ENCODE measurements at regions not wholly inside any gene's neighbourhood (a gene's known extent, or its start where the extent isn't known, plus 50 kb on each side); places are given as distances from the start of the nearest gene placed in this dataset.

GRCh38 chr2:12970861-12971260 lies 254.1 kb downstream of the TRIB2 start:
- H3K4me2 ChIP-seq (ENCODE audit: low read length), result no peak overlapping the region
- H3K4me1 ChIP-seq, result no peaks in the 10 kb centered on the region
- TF ChIP-seq CTCF (IDR thresholded peaks at IDR 0.05), result no peak
- H3K27ac ChIP-seq, result no peak overlapping the region
- no peak overlapping the region for H2AFZ ChIP-seq
- H3K79me2 ChIP-seq, result no peaks in the 10 kb centered on the region
- no peak overlapping the region for H3K9ac ChIP-seq
- no peaks in the 10 kb centered on the region for H3K27me3 ChIP-seq (ENCODE audit: control insufficient read depth, insufficient read depth, low read length)
- no peaks in the 10 kb centered on the region for H3K36me3 ChIP-seq (ENCODE audit: control insufficient read depth, insufficient read depth, low read length)
- H3K4me3 ChIP-seq (ENCODE audit: low read depth, low read length), result no peak overlapping the region
- no peaks in the 10 kb centered on the region for H3K9me3 ChIP-seq (ENCODE audit: control insufficient read depth, low read length)

- TF ChIP-seq CTCF (IDR thresholded peaks at IDR 0.05), result no peak
- Histone ChIP-seq H3K4me1 (no peaks in the 10 kb centered on the region), H3K27ac (no peak overlapping the region), H3K9ac (no peak overlapping the region), H3K36me3 (ENCODE audit: control insufficient read depth, insufficient read depth, low read length) (no peaks in the 10 kb centered on the region), H3K79me2 (no peaks in the 10 kb centered on the region), H3K9me3 (ENCODE audit: control insufficient read depth, low read length) (no peaks in the 10 kb centered on the region), H3K4me2 (ENCODE audit: low read length) (no peak overlapping the region), H3K4me3 (ENCODE audit: low read depth, low read length) (no peak overlapping the region), H3K27me3 (ENCODE audit: control insufficient read depth, insufficient read depth, low read length) (no peaks in the 10 kb centered on the region), H2AFZ (no peak overlapping the region)
Observed at GRCh38 chr2:12971581-12972365, 255.0 kb downstream of the TRIB2 start.

GRCh38 chr2:12978066-12978835 lies 261.5 kb downstream of the TRIB2 start:
- Histone ChIP-seq H3K9me3 (ENCODE audit: control insufficient read depth, low read length) (no peaks in the 10 kb centered on the region), H3K27me3 (ENCODE audit: control insufficient read depth, insufficient read depth, low read length) (no peaks in the 10 kb centered on the region), H3K4me3 (ENCODE audit: low read depth, low read length) (no peak overlapping the region), H3K9ac (no peak overlapping the region), H3K36me3 (ENCODE audit: control insufficient read depth, insufficient read depth, low read length) (no peaks in the 10 kb centered on the region), H2AFZ (no peak overlapping the region), H3K4me1 (no peaks in the 10 kb centered on the region), H3K79me2 (no peaks in the 10 kb centered on the region), H3K4me2 (ENCODE audit: low read length) (no peak overlapping the region), H3K27ac (no peak overlapping the region)
- TF ChIP-seq CTCF (IDR thresholded peaks at IDR 0.05), result no peak

GRCh38 chr2:12979066-12979465 lies 262.3 kb downstream of the TRIB2 start:
- no peak overlapping the region for H3K4me3 ChIP-seq (ENCODE audit: low read depth, low read length)
- no peak overlapping the region for H3K4me2 ChIP-seq (ENCODE audit: low read length)
- no peaks in the 10 kb centered on the region for H3K27me3 ChIP-seq (ENCODE audit: control insufficient read depth, insufficient read depth, low read length)
- no peak overlapping the region for H3K27ac ChIP-seq
- no peak overlapping the region for H2AFZ ChIP-seq
- no peaks in the 10 kb centered on the region for H3K36me3 ChIP-seq (ENCODE audit: control insufficient read depth, insufficient read depth, low read length)
- no peak overlapping the region for H3K9ac ChIP-seq
- H3K9me3 ChIP-seq (ENCODE audit: control insufficient read depth, low read length), result no peaks in the 10 kb centered on the region
- no peaks in the 10 kb centered on the region for H3K4me1 ChIP-seq
- no peaks in the 10 kb centered on the region for H3K79me2 ChIP-seq
- no peak for TF ChIP-seq CTCF (IDR thresholded peaks at IDR 0.05)

Measured in parathyroid adenoma (tissue), 2 donors.